ENCODE measurements at regions not wholly inside any gene's neighbourhood (a gene's known extent, or its start where the extent isn't known, plus 50 kb on each side); places are given as distances from the start of the nearest gene placed in this dataset.

GRCh38 chrX:40174001-40174853 is 76.5 kb upstream of the BCOR start (continued):
- TF ChIP-seq, protein P1, sequence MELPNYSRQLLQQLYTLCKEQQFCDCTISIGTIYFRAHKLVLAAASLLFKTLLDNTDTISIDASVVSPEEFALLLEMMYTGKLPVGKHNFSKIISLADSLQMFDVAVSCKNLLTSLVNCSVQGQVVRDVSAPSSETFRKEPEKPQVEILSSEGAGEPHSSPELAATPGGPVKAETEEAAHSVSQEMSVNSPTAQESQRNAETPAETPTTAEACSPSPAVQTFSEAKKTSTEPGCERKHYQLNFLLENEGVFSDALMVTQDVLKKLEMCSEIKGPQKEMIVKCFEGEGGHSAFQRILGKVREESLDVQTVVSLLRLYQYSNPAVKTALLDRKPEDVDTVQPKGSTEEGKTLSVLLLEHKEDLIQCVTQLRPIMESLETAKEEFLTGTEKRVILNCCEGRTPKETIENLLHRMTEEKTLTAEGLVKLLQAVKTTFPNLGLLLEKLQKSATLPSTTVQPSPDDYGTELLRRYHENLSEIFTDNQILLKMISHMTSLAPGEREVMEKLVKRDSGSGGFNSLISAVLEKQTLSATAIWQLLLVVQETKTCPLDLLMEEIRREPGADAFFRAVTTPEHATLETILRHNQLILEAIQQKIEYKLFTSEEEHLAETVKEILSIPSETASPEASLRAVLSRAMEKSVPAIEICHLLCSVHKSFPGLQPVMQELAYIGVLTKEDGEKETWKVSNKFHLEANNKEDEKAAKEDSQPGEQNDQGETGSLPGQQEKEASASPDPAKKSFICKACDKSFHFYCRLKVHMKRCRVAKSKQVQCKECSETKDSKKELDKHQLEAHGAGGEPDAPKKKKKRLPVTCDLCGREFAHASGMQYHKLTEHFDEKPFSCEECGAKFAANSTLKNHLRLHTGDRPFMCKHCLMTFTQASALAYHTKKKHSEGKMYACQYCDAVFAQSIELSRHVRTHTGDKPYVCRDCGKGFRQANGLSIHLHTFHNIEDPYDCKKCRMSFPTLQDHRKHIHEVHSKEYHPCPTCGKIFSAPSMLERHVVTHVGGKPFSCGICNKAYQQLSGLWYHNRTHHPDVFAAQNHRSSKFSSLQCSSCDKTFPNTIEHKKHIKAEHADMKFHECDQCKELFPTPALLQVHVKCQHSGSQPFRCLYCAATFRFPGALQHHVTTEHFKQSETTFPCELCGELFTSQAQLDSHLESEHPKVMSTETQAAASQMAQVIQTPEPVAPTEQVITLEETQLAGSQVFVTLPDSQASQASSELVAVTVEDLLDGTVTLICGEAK (IDR thresholded peaks at IDR 0.05), result no peak
- TF ChIP-seq, protein P1 (CRISPR knock-in tag; IDR thresholded peaks at IDR 0.05), result no peak
- TF ChIP-seq ZNF569 (CRISPR knock-in tag; IDR thresholded peaks at IDR 0.05; ENCODE audit: borderline replicate concordance), result no peak
- TF ChIP-seq, protein P2, sequence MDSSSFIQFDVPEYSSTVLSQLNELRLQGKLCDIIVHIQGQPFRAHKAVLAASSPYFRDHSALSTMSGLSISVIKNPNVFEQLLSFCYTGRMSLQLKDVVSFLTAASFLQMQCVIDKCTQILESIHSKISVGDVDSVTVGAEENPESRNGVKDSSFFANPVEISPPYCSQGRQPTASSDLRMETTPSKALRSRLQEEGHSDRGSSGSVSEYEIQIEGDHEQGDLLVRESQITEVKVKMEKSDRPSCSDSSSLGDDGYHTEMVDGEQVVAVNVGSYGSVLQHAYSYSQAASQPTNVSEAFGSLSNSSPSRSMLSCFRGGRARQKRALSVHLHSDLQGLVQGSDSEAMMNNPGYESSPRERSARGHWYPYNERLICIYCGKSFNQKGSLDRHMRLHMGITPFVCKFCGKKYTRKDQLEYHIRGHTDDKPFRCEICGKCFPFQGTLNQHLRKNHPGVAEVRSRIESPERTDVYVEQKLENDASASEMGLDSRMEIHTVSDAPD (CRISPR knock-in tag; IDR thresholded peaks at IDR 0.05), result no peak; the same call in 1 of the 2 replicates
- TF ChIP-seq ATF7 (IDR thresholded peaks at IDR 0.05), result no peak
- TF ChIP-seq ATF7 (CRISPR knock-in tag; IDR thresholded peaks at IDR 0.05), result no peak
- no peak for TF ChIP-seq SP4 (CRISPR knock-in tag; IDR thresholded peaks at IDR 0.05)
- no peak for TF ChIP-seq ZNF670 (CRISPR knock-in tag; IDR thresholded peaks at IDR 0.05; ENCODE audit: borderline replicate concordance)
- TF ChIP-seq FIP1L1 (IDR thresholded peaks at IDR 0.05; ENCODE audit: borderline replicate concordance, insufficient read depth, low read depth, low read length), result no peak
- TF ChIP-seq ZNF329 (CRISPR knock-in tag; IDR thresholded peaks at IDR 0.05; ENCODE audit: low read depth), result no peak
- TF ChIP-seq, protein P3, sequence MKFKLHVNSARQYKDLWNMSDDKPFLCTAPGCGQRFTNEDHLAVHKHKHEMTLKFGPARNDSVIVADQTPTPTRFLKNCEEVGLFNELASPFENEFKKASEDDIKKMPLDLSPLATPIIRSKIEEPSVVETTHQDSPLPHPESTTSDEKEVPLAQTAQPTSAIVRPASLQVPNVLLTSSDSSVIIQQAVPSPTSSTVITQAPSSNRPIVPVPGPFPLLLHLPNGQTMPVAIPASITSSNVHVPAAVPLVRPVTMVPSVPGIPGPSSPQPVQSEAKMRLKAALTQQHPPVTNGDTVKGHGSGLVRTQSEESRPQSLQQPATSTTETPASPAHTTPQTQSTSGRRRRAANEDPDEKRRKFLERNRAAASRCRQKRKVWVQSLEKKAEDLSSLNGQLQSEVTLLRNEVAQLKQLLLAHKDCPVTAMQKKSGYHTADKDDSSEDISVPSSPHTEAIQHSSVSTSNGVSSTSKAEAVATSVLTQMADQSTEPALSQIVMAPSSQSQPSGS (CRISPR knock-in tag; IDR thresholded peaks at IDR 0.05), result no peak
- TF ChIP-seq ZNF101 (CRISPR knock-in tag; IDR thresholded peaks at IDR 0.05; ENCODE audit: borderline replicate concordance, low read depth), result no peak
- TF ChIP-seq YEATS4 (CRISPR knock-in tag; IDR thresholded peaks at IDR 0.05; ENCODE audit: borderline replicate concordance), result no peak
- TF ChIP-seq ZNF614 (CRISPR knock-in tag; IDR thresholded peaks at IDR 0.05; ENCODE audit: borderline replicate concordance), result no peak
- no peak for TF ChIP-seq HIVEP1 (CRISPR knock-in tag; IDR thresholded peaks at IDR 0.05)
- no peak for TF ChIP-seq ZNF839 (CRISPR knock-in tag; IDR thresholded peaks at IDR 0.05; ENCODE audit: borderline replicate concordance)
- TF ChIP-seq ONECUT2 (CRISPR knock-in tag; IDR thresholded peaks at IDR 0.05), result no peak
- no peak for TF ChIP-seq TBX3 (IDR thresholded peaks at IDR 0.05; ENCODE audit: borderline replicate concordance)

Measured in HepG2 (cell line).